ENCODE measurements at regions not wholly inside any gene's neighbourhood (a gene's known extent, or its start where the extent isn't known, plus 50 kb on each side); places are given as distances from the start of the nearest gene placed in this dataset.

- TF ChIP-seq GABPA (IDR thresholded peaks at IDR 0.05; ENCODE audit: borderline replicate concordance, insufficient read depth, low read length) = no peak
- no peak for TF ChIP-seq EP300 (IDR thresholded peaks at IDR 0.05; ENCODE audit: borderline replicate concordance in 1 of 2, low read depth in 2 of 2, low read length in 2 of 2)
- no peak for TF ChIP-seq HDAC2 (IDR thresholded peaks at IDR 0.05; ENCODE audit: borderline replicate concordance in 1 of 2, low read depth in 2 of 2, low read length in 2 of 2)
- no peak for TF ChIP-seq CTCF (IDR thresholded peaks at IDR 0.05; ENCODE audit: control extremely low read depth in 1 of 3, insufficient read depth in 1 of 3, low read depth in 1 of 3, low read length in 3 of 3)
- no peak for TF ChIP-seq CEBPB (IDR thresholded peaks at IDR 0.05; ENCODE audit: low read depth, low read length)
- TF ChIP-seq EGR1 (IDR thresholded peaks at IDR 0.05; ENCODE audit: borderline replicate concordance, low read depth, low read length) = no peak
- no peak for TF ChIP-seq NRF1 (IDR thresholded peaks at IDR 0.05; ENCODE audit: low read depth, low read length)
- no peak for TF ChIP-seq POLR2AphosphoS5 (IDR thresholded peaks at IDR 0.05; ENCODE audit: low read depth, low read length)
- no peak for TF ChIP-seq CHD2 (IDR thresholded peaks at IDR 0.05; ENCODE audit: low read length)
- TF ChIP-seq EZH2 (IDR thresholded peaks at IDR 0.05; ENCODE audit: low read depth, low read length, severe bottlenecking) = no peak
- TF ChIP-seq MAX (IDR thresholded peaks at IDR 0.05) = no peak
Observed at GRCh38 chr18:40993363-40993762, 961.7 kb upstream of the PIK3C3 start.

Data from H1 (cell line).